ENCODE measurements at regions not wholly inside any gene's neighbourhood (a gene's known extent, or its start where the extent isn't known, plus 50 kb on each side); places are given as distances from the start of the nearest gene placed in this dataset.
A peak's percentile ranks its signal among the peaks of the same experiment; 100 is the strongest.

DNA sequence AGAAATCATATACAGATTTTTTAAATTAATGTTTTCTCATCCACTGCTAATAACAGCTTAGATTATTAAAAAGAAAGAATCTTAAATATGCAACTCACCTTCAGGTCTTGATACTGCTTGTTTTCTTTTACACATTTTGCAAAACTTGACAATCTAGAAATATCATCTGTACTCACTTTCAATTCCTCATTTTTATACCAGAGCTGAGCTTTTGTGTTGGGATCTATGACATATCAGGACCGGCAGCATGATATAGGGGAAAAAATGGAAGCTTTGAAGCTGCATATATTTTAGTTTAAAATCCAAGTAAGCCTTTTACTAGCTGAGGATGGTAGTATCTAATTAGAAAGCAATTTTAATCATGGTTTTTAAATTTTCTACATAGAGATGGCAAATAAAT, 75.7 kb upstream of the SMARCA2 start:
- Histone ChIP-seq H3K9me3 (no peaks in the 10 kb centered on the region), H3K4me3 (no peak overlapping the region), H3K27me3 (no peaks in the 10 kb centered on the region), H3K4me1 (no peaks in the 10 kb centered on the region), H3K36me3 (no peaks in the 10 kb centered on the region), H3K27ac (no peak overlapping the region)
- ATAC-seq (no peak), DNase-seq (no peak)
- in situ Hi-C loops (cut with MboI; ENCODE audit: low sequenced_read_pairs in 4 of 4) = no loop called here
- no peak for TF ChIP-seq CTCF (IDR thresholded peaks at IDR 0.05 in 4 of 5, conservative IDR thresholded peaks at IDR 0.05 in 1 of 5)
- no peak for TF ChIP-seq POLR2A (IDR thresholded peaks at IDR 0.05)
- intact Hi-C loops (cut with DNase I; ENCODE audit: low total_unique reads) = no loop called here

DNA sequence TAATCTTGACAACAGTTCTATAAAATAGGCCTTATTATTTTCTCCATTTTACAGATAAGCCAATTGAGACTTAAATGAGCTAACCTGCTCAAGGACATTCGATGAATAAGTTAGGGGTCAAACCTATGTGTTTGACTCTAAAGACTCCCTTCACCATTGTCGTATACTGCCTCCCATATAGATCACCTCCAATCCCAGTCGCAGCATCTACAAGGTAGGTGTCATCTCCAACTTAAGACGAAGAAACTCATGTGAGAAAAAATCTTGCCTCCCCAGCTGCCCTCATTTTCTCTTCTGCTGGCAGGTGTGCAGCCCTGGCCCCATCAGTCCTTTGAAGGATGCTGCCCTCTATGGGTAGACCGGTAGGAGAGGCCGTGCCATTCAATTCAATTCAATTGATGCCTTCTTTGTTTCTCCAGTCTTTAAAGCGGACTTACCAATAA, 75.2 kb upstream of the SMARCA2 start:
- no peaks in the 10 kb centered on the region for H3K27me3 ChIP-seq
- ATAC-seq = no peak
- no peaks in the 10 kb centered on the region for H3K4me1 ChIP-seq
- peak in 2 of 5 experiments; percentile 30 to 50 for TF ChIP-seq CTCF (IDR thresholded peaks at IDR 0.05 in 4 of 5, conservative IDR thresholded peaks at IDR 0.05 in 1 of 5)
- TF ChIP-seq POLR2A (IDR thresholded peaks at IDR 0.05) = no peak
- no peak overlapping the region for H3K27ac ChIP-seq
- DNase-seq = no peak
- in situ Hi-C loops (cut with MboI; ENCODE audit: low sequenced_read_pairs in 4 of 4) = no loop called here
- no peak overlapping the region for H3K4me3 ChIP-seq
- intact Hi-C loops (cut with DNase I; ENCODE audit: low total_unique reads) = loop anchor here (5.0 to 10.0 kb wide), 2 partner anchors 67 to 145 kb away; no protein-coding TSS in a partner anchor
- no peaks in the 10 kb centered on the region for H3K9me3 ChIP-seq
- H3K36me3 ChIP-seq = no peaks in the 10 kb centered on the region

GRCh38 chr9:1941989-1942388, 73.2 kb upstream of the SMARCA2 start:
- intact Hi-C loops (cut with DNase I; ENCODE audit: low total_unique reads) = loop anchor here (5.0 to 10.0 kb wide), 2 partner anchors 65 to 143 kb away; no protein-coding TSS in a partner anchor
- no peaks in the 10 kb centered on the region for H3K9me3 ChIP-seq
- in situ Hi-C loops (cut with MboI; ENCODE audit: low sequenced_read_pairs in 4 of 4) = no loop called here
- no peaks in the 10 kb centered on the region for H3K4me1 ChIP-seq
- ATAC-seq (no peak), DNase-seq (no peak)
- no peak overlapping the region for H3K27ac ChIP-seq
- TF ChIP-seq POLR2A (IDR thresholded peaks at IDR 0.05) = no peak
- TF ChIP-seq CTCF (IDR thresholded peaks at IDR 0.05 in 4 of 5, conservative IDR thresholded peaks at IDR 0.05 in 1 of 5) = no peak
- H3K27me3 ChIP-seq = no peaks in the 10 kb centered on the region
- no peak overlapping the region for H3K4me3 ChIP-seq
- no peaks in the 10 kb centered on the region for H3K36me3 ChIP-seq

GRCh38 chr9:1946526-1947283, 68.4 kb upstream of the SMARCA2 start:
- H3K9me3 ChIP-seq = no peaks in the 10 kb centered on the region
- TF ChIP-seq POLR2A (IDR thresholded peaks at IDR 0.05) (no peak), CTCF (IDR thresholded peaks at IDR 0.05 in 4 of 5, conservative IDR thresholded peaks at IDR 0.05 in 1 of 5) (no peak)
- DNase-seq (no peak), ATAC-seq (no peak)
- no peaks in the 10 kb centered on the region for H3K36me3 ChIP-seq
- intact Hi-C loops (cut with DNase I; ENCODE audit: low total_unique reads) = loop anchor here (10.0 kb wide), 1 partner anchor 138 kb away; no protein-coding TSS in a partner anchor
- in situ Hi-C loops (cut with MboI; ENCODE audit: low sequenced_read_pairs in 4 of 4) = no loop called here
- no peaks in the 10 kb centered on the region for H3K27me3 ChIP-seq
- H3K4me3 ChIP-seq = no peak overlapping the region
- H3K27ac ChIP-seq = no peak overlapping the region
- no peaks in the 10 kb centered on the region for H3K4me1 ChIP-seq
